ENCODE measurements at regions not wholly inside any gene's neighbourhood (a gene's known extent, or its start where the extent isn't known, plus 50 kb on each side); places are given as distances from the start of the nearest gene placed in this dataset.

DNA sequence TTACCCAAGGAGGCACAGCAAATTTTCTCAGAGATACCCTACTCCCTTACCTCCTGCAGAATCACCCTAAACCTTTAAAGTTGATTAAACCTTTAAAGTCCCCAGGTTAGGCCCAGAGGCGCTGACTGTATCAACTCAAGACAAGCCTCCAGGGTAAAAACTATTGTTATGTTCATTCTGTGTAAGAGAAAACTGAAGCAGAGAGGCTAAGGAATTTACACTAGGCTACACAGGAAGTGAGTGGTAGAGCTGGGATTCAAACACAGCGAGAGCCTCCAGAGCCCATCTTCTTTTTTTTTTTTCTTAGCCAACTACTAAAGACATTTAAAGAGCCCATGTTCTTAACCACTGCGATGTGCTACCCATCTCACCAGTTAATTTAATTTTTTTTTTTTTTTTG, 56.3 kb upstream of the GRK3 start:
- Histone ChIP-seq H3K18ac (ENCODE audit: low read depth, low read length) (no peak overlapping the region), H2AFZ (replicated peaks; ENCODE audit: low read length, poor library complexity) (no peak overlapping the region), H2BK15ac (ENCODE audit: low read depth, low read length) (no peak overlapping the region), H3K4me1 (ENCODE audit: control insufficient read depth, insufficient read depth, low read length) (no peaks in the 10 kb centered on the region; the same call in 1 of the 2 replicates), H3K4me3 (ENCODE audit: insufficient read depth, low read depth, low read length) (no peak overlapping the region), H3K9me3 (ENCODE audit: control insufficient read depth, insufficient read depth, low read length) (no peaks in the 10 kb centered on the region), H3K36me3 (ENCODE audit: control insufficient read depth, insufficient read depth, low read length) (peaks cover 10% of the 10 kb centered on the region), H2BK20ac (ENCODE audit: low read depth, low read length) (no peak overlapping the region), H2BK120ac (ENCODE audit: low read depth, low read length) (no peak overlapping the region), H3K9ac (ENCODE audit: low read depth, low read length) (no peak overlapping the region), H3K27me3 (ENCODE audit: control insufficient read depth, insufficient read depth, low read length) (no peaks in the 10 kb centered on the region), H3K4ac (ENCODE audit: low read depth, low read length) (no peak overlapping the region), H3K27ac (ENCODE audit: insufficient read depth, low read length) (no peak overlapping the region), H2AK9ac (replicated peaks; ENCODE audit: low read depth, low read length, poor library complexity) (no peak overlapping the region), H4K5ac (ENCODE audit: low read depth, low read length) (no peak overlapping the region), H3K4me2 (ENCODE audit: low read depth, low read length) (no peak overlapping the region), H4K8ac (ENCODE audit: low read depth in 2 of 2, low read length in 2 of 2) (no peak overlapping the region), H3K56ac (ENCODE audit: extremely low read depth, insufficient read depth, low read length) (no peak overlapping the region), H2AK5ac (ENCODE audit: low read depth, low read length) (no peak overlapping the region), H3K9me1 (ENCODE audit: insufficient read depth, low read length) (no peaks in the 10 kb centered on the region), H3K14ac (replicated peaks; ENCODE audit: low read depth, low read length) (no peak overlapping the region), H4K20me1 (ENCODE audit: insufficient read depth, low read length) (no peaks in the 10 kb centered on the region), H2BK5ac (ENCODE audit: low read depth, low read length, poor library complexity, severe bottlenecking) (no peak overlapping the region), H3K23ac (ENCODE audit: low read depth, low read length) (no peak overlapping the region), H4K91ac (ENCODE audit: insufficient read depth, low read depth, low read length) (no peak overlapping the region), H3K79me1 (ENCODE audit: low read depth in 1 of 2, low read length in 2 of 2) (no peaks in the 10 kb centered on the region)
- intact Hi-C loops (cut with micrococcal nuclease) (no loop called here), dilution Hi-C loops (cut with HindIII; ENCODE audit: low sequenced_read_pairs, unreplicated experiment) (no loop called here), in situ Hi-C loops (cut with MboI; ENCODE audit: low sequenced_read_pairs) (no loop called here)
- no peak for TF ChIP-seq BHLHE40 (IDR thresholded peaks at IDR 0.05; ENCODE audit: low read depth, low read length)
- TF ChIP-seq POLR2A (IDR thresholded peaks at IDR 0.05; ENCODE audit: low read depth, low read length), result no peak
- no peak for TF ChIP-seq SMC3 (IDR thresholded peaks at IDR 0.05; ENCODE audit: low read depth, low read length)
- TF ChIP-seq MXI1 (IDR thresholded peaks at IDR 0.05; ENCODE audit: borderline replicate concordance, low read depth, low read length), result no peak
- TF ChIP-seq CHD1 (IDR thresholded peaks at IDR 0.05; ENCODE audit: low read depth, low read length), result no peak
- TF ChIP-seq, protein P1, sequence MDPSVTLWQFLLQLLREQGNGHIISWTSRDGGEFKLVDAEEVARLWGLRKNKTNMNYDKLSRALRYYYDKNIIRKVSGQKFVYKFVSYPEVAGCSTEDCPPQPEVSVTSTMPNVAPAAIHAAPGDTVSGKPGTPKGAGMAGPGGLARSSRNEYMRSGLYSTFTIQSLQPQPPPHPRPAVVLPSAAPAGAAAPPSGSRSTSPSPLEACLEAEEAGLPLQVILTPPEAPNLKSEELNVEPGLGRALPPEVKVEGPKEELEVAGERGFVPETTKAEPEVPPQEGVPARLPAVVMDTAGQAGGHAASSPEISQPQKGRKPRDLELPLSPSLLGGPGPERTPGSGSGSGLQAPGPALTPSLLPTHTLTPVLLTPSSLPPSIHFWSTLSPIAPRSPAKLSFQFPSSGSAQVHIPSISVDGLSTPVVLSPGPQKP (IDR thresholded peaks at IDR 0.05; ENCODE audit: borderline replicate concordance, low read depth, low read length), result no peak
- no peak for TF ChIP-seq MAFK (IDR thresholded peaks at IDR 0.05; ENCODE audit: low read depth, low read length)
- TF ChIP-seq RCOR1 (IDR thresholded peaks at IDR 0.05; ENCODE audit: insufficient replicate concordance, low read length), result no peak
- DNase-seq, result no peak
- no TSS peak for BruUV-seq (replicated peaks)
- POLR2A ChIA-PET (ENCODE audit: unreplicated experiment), result no interaction called here
- 100% methylated on average over 1 of the region's 3 CpGs; no CpG with 5 or more reads in 1 of the 2 experiments for WGBS, 2 experiments (ENCODE audit: extremely low coverage in 2 of 2, insufficient read length in 1 of 2)
- CTCF ChIA-PET, result interaction anchor here (0.7 kb wide), 1 partner anchor 345 kb away, joined by 5 read pairs; no protein-coding TSS in a partner anchor
- ATAC-seq (ENCODE audit: low read depth), result no peak; the same call in 1 of the 2 replicates

All from IMR-90 (cell line).